ENCODE measurements at regions not wholly inside any gene's neighbourhood (a gene's known extent, or its start where the extent isn't known, plus 50 kb on each side); places are given as distances from the start of the nearest gene placed in this dataset.

- no peak overlapping the region; the same call in 1 of the 2 replicates for H2AK5ac ChIP-seq (ENCODE audit: low read depth, low read length)
- no peaks in the 10 kb centered on the region for H3K79me2 ChIP-seq (ENCODE audit: control insufficient read depth in 1 of 2, insufficient read depth in 2 of 2, low read length in 2 of 2)
- H3K56ac ChIP-seq (replicated peaks; ENCODE audit: insufficient read length, low read depth, low read length), result no peak overlapping the region
- no peaks in the 10 kb centered on the region for H3K27me3 ChIP-seq (replicated peaks in 1 of 4; ENCODE audit: control insufficient read depth in 3 of 4, extremely low read depth in 1 of 4, insufficient read depth in 3 of 4, low read length in 3 of 4)
- H3K9ac ChIP-seq (replicated peaks in 1 of 4; ENCODE audit: extremely low read depth in 1 of 4, low read depth in 3 of 4, low read length in 3 of 4), result no peak overlapping the region
- H2BK120ac ChIP-seq (replicated peaks; ENCODE audit: low read depth, low read length), result no peak overlapping the region
- no peak overlapping the region for H2AFZ ChIP-seq (ENCODE audit: low read length)
- no peaks in the 10 kb centered on the region for H4K20me1 ChIP-seq (replicated peaks in 1 of 2; ENCODE audit: control insufficient read depth in 1 of 2, insufficient read depth in 2 of 2, low read length in 2 of 2)
- no peak overlapping the region for H3K4ac ChIP-seq (replicated peaks; ENCODE audit: insufficient read length, low read depth, low read length)
- no peaks in the 10 kb centered on the region for H3K79me1 ChIP-seq (ENCODE audit: low read depth, low read length)
- no peak overlapping the region for H3K18ac ChIP-seq (ENCODE audit: extremely low read depth, low read length)
- no peak overlapping the region for H4K91ac ChIP-seq (replicated peaks; ENCODE audit: insufficient read length, low read length)
- H2BK5ac ChIP-seq (ENCODE audit: low read depth, low read length), result no peak overlapping the region
- H3K36me3 ChIP-seq (ENCODE audit: control insufficient read depth in 2 of 4, insufficient read depth in 4 of 4, low read length in 3 of 4), result no peaks in the 10 kb centered on the region
- H3K4me2 ChIP-seq (ENCODE audit: insufficient read depth in 1 of 2, low read depth in 2 of 2, low read length in 2 of 2), result no peak overlapping the region
- no peak for DNase-seq (ENCODE audit: low read depth in 1 of 2, low spot score in 2 of 2)
- H3K9me3 ChIP-seq (ENCODE audit: insufficient read depth in 2 of 2, low read depth in 1 of 2, low read length in 1 of 2), result peaks cover 9 to 16% of the 10 kb centered on the region in 2 experiments; a peak in 3 of 4 replicates
- H2BK20ac ChIP-seq (ENCODE audit: low read length), result no peak overlapping the region
- H4K5ac ChIP-seq (ENCODE audit: insufficient read length, low read depth, low read length), result no peak overlapping the region
- no peaks in the 10 kb centered on the region for H3K4me1 ChIP-seq (replicated peaks in 1 of 4; ENCODE audit: control insufficient read depth in 3 of 4, insufficient read depth in 4 of 4, low read length in 3 of 4)
- H2BK12ac ChIP-seq (ENCODE audit: low read depth, low read length), result no peak overlapping the region
- H4K8ac ChIP-seq (ENCODE audit: extremely low read depth, insufficient read depth, low read length), result no peak overlapping the region
- H2BK15ac ChIP-seq (ENCODE audit: low read length), result no peak overlapping the region
- no peak overlapping the region for H3K4me3 ChIP-seq (ENCODE audit: extremely low read depth in 1 of 4, insufficient read depth in 2 of 4, low read depth in 3 of 4, low read length in 4 of 4)
- POLR2A ChIA-PET (ENCODE audit: partially characterized antibody), result no interaction called here
- CTCF ChIA-PET (ENCODE audit: partially characterized antibody), result no interaction called here
- no peak overlapping the region for H3K23ac ChIP-seq (ENCODE audit: insufficient read length)
- FAIRE-seq, result no peak
- 93% methylated on average over 1 of the region's 1 CpG; no CpG with 5 or more reads in 1 of the 2 experiments for WGBS, 2 experiments (ENCODE audit: extremely low coverage in 1 of 2, insufficient coverage in 1 of 2, insufficient read length in 1 of 2, insufficient replicate concordance in 2 of 2, low coverage in 1 of 2, low lambda C conversion rate in 2 of 2, missing lambda C conversion rate in 1 of 2)
- no peak overlapping the region for H3K27ac ChIP-seq (ENCODE audit: low read depth, low read length)
- H3K14ac ChIP-seq (ENCODE audit: insufficient read length), result no peak overlapping the region
- H3K23me2 ChIP-seq (ENCODE audit: low read depth, low read length), result no peaks in the 10 kb centered on the region
- TF ChIP-seq MAFK (IDR thresholded peaks at IDR 0.05; ENCODE audit: low read depth, low read length) (no peak), SAP30 (IDR thresholded peaks at IDR 0.05; ENCODE audit: insufficient read depth, insufficient replicate concordance, low read length) (no peak), POLR2AphosphoS5 (IDR thresholded peaks at IDR 0.05; ENCODE audit: low read depth, low read length) (no peak), RBBP5 (IDR thresholded peaks at IDR 0.05; ENCODE audit: borderline replicate concordance, low read depth, low read length) (no peak)
Measured at GRCh38 chr18:51865538-51865937, 474.5 kb upstream of the DCC start.
